Upper lobe of left lung (tissue), 4 donors: ENCODE measurements at regions not wholly inside any gene's neighbourhood (a gene's known extent, or its start where the extent isn't known, plus 50 kb on each side); places are given as distances from the start of the nearest gene placed in this dataset.

Experiments
- CTCF ChIP-seq, 6 experiments: fragments of 450-650 bp in 4 of 6; fragments of 200-600 bp in 2 of 6; sonication (generic) in 2 of 6; IDR thresholded peaks; one replicate each; pipeline ENCODE4 v1.5.1; 2016 to 2019; ENCODE audit warnings: antibody characterized with exemption in 6 of 6
- EP300 ChIP-seq, 4 donors: sonication (generic); formaldehyde crosslinking; IDR thresholded peaks; one replicate each; pipeline ENCODE4 v1.5.1; 2017; ENCODE audit warnings: antibody characterized with exemption in 4 of 4, control low read depth in 2 of 4
- POLR2A ChIP-seq, 4 donors: fragments of 450-650 bp; IDR thresholded peaks; one replicate each; pipeline ENCODE4 v1.5.1; 2016 to 2017; ENCODE audit warnings: antibody characterized with exemption in 4 of 4, mild to moderate bottlenecking in 2 of 4

- no peak for TF ChIP-seq CTCF (IDR thresholded peaks at IDR 0.05)
- TF ChIP-seq POLR2A (IDR thresholded peaks at IDR 0.05) = no peak
- TF ChIP-seq EP300 (IDR thresholded peaks at IDR 0.05) = no peak
Observed at GRCh38 chr2:119049968-119050704, 108.1 kb downstream of the MARCO start.
